HG03342 (cell line): ENCODE measurements at regions not wholly inside any gene's neighbourhood (a gene's known extent, or its start where the extent isn't known, plus 50 kb on each side); places are given as distances from the start of the nearest gene placed in this dataset.

Experiments used
- ATAC-seq: cut with Tn5 transposase; IDR thresholded peaks from one replicate; pipeline ENCODE4 v1.9.1; 2021; ENCODE audit warnings: mild to moderate bottlenecking, moderate library complexity; ENCODE audit not compliant: unreplicated experiment

DNA sequence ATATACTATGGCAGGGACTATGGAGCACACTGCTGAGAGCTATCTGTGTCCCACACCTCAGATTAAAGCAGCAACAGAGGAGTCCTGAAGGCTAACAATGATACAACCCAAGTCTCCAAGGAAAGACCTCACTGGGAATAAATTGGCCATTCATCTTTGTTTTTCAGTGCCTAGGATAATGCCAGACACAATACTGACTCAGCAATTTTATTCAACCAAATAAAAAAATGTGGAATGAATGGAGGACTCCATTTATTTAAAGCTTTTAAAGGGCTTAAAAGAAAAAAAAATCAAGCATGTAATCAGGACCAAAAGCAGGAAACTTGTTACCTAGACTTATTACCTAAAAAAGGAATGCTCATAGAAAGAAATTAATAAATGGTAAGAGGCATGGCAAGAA lies 960.5 kb downstream of the PCDH17 start:
- ATAC-seq, result no peak

DNA sequence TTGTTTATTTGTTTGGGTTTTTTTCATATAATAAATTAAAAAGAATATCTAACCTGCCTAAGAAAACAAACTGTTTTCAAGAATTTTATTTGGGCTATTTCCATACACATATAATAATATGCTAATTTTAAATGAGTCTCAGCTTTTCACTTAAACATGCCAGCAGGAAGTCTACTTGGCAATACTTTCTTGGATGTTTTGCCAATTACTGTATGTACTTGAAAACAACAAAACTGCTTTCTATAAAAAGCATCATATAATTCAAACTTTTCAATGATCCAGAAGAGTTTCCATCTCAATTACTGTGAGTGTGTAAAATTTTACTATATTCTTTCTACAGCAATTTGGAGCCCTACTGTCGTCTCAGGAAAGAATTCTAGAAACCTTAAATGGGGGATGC lies 961.2 kb downstream of the PCDH17 start:
- no peak for ATAC-seq

DNA sequence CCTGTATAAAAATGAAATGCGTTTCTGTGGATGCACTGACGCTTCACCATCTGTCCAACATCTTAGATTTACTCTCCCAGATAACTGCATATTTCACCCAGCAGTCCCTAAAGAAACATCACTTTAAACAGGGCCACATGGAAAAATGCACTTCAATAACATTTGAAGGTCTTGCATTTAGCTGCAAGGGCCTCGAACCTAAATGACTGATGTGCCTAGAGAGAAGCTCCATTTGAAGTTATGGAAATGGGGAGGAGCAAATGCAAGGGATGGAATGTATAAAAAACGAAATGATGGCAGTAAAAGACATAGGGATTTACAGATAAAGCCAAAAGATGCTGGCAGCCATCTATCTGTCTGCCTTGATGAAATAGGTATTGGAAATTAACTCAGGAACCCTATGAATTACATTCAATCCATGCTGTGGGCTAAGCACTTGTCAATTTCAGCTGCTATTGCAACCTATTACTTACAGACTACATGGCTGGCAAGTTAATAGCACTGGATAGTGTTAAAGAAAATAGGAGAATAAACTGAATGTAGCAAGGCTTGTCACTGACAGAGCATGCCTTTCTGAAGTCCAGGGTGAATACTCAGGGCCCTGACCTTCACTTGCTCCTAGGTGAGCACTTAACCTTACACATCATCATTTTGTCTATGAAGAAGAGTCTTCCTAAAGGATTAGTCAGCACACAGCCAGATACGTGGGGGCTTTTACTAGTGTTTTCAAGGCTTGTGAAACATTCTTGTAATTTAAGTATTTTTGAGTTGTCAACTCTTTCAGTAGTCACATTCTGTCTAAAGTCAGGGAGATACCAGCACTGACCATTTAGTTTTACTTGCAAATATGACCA lies 963.4 kb downstream of the PCDH17 start:
- no peak for ATAC-seq

DNA sequence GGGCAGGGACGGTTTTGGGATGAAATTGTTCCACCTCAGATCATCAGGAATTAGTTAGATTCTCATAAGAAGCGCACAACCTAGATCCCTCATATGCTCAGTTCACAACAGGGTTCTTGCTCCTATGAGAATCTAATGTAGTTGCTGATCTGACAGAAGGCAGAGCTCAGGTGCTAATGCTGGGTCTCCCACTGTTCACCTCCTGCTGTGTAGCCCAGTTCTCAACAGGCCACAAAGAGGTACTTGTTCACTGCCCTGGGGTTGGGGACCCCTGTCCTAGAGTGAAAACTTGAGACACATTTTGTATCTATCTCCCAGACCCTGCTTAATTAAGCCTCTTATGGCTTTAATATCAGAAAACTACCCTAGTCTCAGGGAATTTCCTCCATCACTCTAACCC lies 966.0 kb downstream of the PCDH17 start:
- ATAC-seq, result no peak

DNA sequence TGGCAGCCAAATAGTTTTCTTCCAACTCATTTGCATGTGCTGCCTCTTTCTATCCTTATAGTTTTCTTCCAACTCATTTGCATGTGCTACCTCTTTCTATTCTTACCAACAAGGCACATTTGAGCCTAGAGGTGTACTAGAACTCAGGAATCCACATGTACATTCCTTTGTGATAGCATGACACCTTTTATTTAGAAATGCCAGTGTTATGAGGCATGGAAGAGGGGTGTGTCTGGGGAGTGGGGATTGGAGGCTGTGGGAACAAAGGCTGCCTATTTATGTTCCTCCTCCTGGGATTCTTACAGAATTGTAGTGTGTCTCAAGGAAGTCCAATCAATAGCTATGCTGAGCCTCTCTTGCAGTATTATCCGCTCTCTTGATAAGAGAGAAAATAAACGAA lies 966.7 kb downstream of the PCDH17 start:
- ATAC-seq, result no peak

DNA sequence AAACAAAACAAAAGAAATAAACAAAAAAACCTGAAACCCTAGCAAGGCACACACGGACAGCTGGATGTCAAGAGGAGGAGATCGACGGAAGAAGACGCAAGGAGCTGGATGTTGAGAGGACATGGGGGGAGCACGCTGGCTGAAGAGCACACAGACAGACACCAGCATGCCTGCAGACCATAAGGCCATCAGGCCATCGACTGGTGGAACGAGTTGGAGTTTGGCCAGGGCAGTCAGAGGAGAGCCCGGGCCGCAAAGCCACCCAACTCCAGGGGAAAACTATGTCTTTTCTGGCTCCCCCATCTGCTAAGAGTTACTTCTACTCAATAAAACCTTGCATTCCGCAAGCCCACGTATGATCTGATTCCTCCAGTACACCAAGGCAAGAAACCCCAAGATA lies 979.6 kb downstream of the PCDH17 start:
- ATAC-seq, result no peak

DNA sequence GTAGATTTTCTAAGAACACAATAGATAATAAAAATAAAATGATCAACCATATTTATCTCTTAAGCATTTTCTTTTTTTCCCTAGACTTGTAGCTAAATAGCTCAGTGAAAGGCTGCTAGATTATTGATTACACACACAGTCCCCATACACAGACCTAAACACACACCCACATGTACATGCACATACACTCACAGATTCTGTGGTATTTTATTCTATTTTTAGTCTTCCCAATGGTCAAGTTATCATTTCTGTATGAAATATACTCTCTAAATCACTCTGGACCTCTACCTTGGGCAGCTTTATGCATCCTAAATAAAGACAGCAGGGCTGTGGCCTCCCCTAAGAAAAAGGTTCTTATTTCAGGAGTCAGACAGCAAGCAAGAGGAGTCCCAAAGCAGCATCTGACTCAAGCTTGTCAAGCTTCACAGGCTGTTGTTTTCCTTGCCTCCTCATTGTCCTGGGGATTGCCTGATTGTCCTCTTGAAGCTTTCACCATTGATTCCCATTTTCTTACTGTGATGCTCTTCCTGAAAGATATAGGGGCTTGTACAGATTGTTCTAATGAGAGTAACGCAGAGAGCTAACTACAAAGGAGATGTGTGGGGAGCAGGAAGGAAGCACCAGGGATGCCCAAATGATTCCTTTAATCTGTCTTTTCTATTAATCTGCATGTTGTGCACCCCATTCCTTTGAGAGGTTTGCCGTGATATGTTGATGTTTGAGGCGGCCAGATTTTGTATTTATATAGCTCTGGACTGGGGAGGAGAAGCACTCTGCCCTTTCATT lies 986.5 kb downstream of the PCDH17 start:
- no peak for ATAC-seq

DNA sequence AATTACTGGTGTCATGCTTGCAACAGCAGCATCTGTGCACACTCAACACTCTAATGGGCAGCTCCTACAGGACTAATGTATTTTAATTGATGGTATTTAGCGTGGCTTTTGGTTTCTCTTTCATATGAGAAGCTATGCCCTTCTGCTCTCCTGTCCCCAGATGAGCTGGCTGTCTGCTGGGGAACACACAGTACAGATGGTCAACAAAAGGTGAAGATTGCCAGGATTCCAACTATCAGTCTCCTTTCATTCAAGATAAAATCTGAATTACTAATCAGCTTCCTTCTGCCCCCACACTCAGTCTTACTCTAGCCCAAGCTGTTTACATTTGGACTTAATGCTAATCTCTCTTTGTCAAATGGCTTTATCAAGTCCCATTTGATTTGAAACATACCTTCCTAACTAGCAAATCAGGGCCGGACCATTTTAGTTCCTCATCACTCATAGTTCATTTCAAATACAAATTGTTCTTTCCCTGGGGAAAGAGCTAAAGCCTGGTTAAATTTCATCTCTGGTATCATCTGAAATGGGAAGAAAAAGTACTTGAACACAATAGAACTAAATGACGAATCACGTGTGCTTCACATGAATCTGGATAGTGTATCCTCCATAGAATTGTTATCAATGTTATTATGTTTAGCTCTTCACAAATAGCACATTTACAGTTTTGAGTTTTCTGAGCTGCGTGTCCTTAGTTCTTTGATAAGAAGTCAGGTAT lies 988.0 kb downstream of the PCDH17 start:
- peak; percentile 84 for ATAC-seq

DNA sequence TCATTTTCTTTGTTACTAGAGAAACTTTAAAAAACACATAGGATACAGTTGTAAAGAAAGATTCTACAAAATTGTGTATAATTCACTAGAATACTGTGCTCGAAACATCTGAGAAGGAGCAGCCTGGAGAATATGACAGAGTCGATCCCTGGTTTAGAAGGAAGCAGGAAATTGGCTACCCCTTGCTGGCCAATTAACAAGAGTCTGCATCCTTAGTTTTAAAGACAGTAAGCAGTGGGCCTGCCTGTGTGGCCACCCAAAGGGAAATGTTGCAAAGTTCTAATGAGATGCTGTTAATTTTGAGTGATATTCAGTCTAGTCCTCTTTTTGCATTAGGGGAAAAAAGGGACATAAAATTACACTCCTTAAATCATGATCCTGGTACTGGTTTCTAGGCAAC lies 988.6 kb downstream of the PCDH17 start:
- no peak for ATAC-seq

DNA sequence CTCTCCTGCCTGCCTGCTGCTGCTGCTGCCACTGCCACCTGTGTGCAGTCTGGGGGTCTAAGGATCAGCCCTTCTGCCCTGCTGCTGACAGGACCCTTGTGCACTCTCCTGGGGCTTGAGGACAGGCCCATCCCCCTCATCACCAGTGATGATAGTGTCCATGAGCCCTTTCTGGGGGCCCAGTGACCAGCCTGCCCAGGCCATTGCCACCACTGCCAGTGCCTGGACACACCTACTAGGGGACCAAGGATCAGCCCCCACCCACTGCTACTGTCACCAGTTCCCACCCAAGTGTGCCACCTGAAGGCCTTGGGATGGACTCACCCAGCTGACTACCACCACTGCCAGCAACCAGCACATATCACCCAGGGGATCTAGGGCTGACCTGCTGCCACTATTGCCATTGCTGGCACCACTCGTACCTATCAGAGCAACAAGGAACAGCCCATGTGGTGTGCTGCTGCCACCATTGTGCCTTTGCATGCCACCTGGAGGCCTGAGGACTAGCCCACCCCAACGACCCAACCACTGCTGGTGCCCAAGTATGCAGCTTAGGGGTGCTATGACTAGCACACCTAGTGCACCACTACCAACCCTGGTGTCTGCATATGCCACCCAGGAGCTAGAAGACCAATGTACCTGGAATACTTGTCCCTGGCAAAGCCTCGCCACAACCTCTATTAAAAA lies 994.3 kb downstream of the PCDH17 start:
- no peak for ATAC-seq

DNA sequence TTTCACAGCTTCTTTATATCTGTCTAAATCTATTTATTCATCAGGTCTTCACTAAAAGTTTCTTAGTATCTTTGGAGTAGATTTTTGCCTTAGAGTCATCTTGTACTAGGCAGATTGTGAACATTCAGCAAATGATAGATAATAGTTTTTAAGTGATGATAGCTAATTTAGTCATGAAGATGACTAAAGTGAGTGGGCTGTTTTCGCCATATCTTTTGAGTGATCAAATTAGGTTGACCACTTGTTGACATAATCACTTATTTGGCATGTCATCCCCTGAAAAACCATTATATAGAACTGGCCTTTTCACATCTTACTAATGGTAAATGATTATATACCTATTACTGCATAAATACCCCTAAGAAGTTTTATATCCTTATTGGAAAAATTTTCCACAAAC lies 999.2 kb downstream of the PCDH17 start:
- no peak for ATAC-seq

DNA sequence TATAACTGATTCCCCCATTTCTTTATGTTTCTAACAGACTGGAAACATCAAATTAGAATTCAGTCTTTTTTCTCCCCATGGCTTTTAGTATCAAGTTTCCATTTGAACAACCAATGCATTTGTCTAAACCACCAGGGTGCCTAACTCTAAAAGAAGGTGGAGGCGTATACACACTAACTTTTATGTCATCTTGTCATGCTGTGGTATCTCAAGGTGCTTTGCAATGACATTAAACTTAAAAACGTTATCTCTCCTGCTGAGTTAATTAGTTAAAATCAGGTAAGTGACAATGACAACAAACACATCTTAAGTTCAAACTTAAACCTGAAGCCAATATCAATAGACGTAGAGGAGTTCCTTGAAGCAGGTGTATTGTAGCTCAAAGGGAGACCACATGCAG lies 1001.7 kb downstream of the PCDH17 start:
- no peak for ATAC-seq

DNA sequence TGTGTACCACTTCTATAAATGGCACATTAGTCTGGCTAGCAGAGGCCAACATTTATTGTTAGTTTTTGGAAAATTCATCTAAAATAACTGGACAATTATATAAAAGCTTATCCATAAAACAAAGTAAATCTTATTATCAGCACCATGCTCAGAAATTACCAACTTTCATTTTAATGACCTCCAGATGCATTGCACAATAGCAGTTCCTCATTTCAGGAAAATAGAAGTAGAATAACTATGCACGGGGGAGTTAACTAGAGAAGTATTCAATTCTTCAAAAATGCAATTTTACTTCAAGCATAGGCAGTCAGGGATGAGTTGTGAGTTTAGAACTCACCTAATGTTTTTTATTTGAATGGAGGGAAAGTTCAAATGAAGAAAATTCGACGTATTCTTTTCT lies 1023.5 kb downstream of the PCDH17 start:
- ATAC-seq, result no peak

DNA sequence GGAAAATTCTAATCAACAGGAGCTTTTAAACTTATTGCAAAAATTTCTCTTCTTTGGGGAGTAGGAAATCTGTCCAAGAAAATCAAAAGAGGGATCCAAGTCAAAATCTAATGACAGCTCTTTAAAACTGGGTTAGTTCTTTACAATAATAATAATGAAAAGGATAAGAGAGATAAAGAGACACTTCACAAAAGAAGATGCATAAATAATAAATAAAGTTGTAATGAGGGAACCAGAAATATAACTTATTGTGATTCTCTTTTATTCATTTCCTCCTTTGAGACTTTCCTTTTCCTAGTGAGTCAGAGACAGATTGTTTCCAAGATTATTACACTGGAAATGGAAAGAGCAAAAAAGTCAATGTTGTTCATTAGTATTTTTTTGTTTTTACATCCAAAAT lies 1029.3 kb downstream of the PCDH17 start:
- ATAC-seq, result no peak

DNA sequence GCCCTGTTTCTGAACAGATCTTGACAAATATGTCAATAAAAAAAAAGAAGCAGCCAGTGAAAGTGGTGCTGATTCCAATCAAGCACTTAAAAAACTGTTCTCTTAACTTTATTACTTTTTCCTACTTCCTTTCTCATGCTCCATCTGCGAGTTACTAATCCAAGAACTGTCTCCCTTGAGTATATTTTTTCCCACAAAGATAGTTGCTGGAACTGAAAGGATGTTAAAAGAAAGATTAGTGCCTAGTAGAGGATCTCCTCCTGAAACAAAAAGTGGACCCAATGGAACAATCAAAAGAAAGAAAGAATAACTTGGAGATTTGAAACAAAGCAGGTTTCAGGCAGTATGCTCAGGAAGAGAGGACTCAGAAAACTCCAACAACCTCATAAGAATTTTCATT lies 1034.8 kb downstream of the PCDH17 start:
- no peak for ATAC-seq

DNA sequence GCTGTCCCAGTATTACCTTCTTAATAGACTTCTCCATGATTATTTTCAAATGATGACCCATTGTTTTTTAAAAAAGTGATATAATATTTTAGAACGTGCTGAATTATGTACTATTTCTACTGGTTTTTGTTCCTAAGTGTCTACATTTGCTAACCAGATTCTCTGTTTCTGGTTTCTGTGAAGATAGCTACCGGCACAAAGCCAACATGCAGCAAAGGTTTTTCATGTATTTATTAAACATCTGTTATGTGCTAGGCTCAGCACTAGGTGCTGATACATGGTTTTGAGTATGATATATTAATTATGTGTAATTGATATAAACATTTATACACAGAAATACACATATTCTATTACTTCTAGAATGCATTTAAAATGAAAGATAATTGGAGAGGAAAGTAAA lies 1035.6 kb downstream of the PCDH17 start:
- ATAC-seq, result no peak

DNA sequence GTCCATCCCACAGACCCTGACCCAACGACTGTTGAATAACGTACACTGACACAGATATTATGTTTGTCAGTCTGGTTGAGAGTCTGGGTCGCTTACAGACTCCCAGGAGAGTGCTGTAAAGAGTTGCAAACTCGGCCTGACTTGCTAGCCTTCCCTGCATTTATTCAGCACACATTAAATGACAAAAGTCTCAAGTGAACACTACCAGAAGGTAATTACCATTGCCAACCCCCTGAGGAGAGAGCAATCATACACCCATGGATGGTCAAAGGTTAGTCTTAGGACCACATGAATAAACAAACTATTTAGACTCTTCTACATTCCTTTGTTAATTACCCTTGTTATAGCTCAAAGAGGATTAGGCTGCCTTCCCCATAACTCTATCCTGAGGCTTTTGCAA lies 1048.6 kb downstream of the PCDH17 start:
- no peak for ATAC-seq

DNA sequence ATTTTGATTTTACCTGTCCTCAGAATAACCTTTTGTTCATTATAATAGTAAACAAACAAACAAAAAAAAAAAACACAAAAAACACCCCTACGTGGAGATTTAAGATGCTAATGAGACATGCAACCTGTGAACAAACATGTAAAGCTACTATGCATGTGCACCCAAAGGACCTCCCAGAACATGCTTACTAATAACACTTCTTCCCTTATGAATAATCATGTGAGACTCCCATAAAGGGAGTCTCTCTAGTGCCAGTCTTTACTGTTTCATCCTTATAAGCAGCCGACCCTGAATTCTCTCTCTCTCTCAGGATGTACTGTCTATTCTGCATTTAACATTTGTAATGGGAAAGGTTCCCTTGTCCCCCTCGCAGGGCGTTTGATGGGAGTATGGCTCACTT lies 1051.1 kb downstream of the PCDH17 start:
- no peak for ATAC-seq

DNA sequence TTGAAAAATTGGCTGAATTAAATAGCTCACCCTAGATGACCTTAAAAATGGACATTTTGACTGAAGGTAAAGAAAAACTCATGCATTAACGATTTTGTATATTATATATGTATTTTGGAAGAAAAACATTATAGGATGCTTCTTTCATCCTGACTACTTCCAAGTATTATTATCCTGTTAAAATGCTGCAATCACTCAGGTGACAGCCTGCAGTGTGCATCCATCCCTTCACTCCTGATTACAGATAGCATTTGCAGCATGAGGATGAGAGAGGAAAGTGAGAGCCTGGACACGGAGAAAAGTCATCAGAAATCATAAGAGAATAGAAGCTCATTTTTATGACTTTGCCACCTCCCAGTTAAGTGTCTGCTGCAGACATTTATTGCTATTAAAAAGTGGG lies 1055.6 kb downstream of the PCDH17 start:
- ATAC-seq, result no peak

DNA sequence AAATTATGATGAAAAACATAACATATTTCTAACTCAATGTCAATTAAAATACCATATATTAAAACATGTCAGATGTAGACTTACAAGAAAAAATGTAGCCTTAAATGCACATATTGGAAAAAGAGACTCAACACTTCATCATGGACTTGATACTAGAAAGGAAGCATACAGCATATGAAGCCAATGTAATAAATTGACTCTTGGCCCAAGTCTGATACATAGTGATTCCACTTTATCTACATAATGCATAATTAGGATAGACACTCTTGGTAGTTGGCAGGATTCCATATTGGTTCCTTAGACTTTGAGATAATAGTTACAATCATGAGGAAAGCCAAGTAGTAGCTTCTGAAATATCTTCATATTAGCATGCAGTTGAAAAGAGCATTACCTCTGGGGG lies 1067.0 kb downstream of the PCDH17 start:
- no peak for ATAC-seq

DNA sequence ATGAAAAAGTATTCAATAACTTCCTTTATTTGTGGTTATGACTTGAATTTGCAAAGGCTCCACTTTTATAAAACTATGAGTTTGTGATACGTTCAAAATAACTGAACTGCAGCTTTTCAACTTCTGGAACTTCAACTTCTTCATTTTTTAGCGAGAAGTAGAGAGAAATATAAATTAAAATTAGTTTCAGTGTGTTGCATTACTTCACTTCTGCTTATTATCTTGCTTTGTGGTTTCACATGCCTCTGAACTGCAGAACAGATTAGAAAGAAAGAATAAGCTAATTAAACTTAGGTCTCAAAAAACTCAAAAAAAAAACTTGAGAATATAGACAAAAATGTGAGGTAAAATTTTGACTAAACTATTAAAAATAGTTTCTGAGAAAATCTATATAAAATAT lies 1073.4 kb downstream of the PCDH17 start:
- no peak for ATAC-seq
